Myocyte (in vitro differentiated cells): ENCODE measurements at regions not wholly inside any gene's neighbourhood (a gene's known extent, or its start where the extent isn't known, plus 50 kb on each side); places are given as distances from the start of the nearest gene placed in this dataset.

Experiments
- DNase-seq: peaks from one replicate; pipeline ENCODE4 v3.0.0-alpha.2; 2012; ENCODE audit warnings: low read depth

GRCh38 chr14:53896726-53897125 lies 59.9 kb downstream of the BMP4 start:
- DNase-seq, result no peak

GRCh38 chr14:53894456-53894855 lies 62.2 kb downstream of the BMP4 start:
- DNase-seq, result peak; percentile 77

- DNase-seq, result no peak
Measured at GRCh38 chr14:53893374-53893773, 63.3 kb downstream of the BMP4 start.

DNA sequence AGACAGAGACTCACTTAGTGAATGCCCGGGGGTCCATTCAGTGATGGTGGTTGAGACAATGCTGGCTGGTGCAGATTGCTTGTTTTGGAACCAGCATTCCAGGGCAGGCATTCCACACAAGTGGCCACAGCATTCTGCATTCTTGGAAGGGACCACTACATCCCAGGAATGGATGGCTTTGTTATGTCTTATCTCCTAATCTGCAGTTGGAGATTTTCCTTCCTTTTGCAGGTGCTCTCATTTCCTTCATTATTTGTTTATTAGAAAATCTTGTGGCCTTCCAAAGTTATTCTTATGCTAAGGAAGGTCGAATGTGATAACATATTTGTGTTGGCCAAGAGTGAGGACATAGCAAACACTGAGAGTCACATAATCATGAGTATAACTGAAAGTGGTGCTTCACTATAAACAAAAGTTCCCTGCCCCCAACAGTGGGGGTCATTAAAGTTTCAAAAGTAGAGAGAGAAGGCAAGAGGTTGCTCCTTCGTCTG lies 66.0 kb downstream of the BMP4 start:
- DNase-seq, result peak; percentile 53

- no peak for DNase-seq
Measured at GRCh38 chr14:53888535-53889386, 67.9 kb downstream of the BMP4 start.

GRCh38 chr14:53885136-53885640 lies 71.4 kb downstream of the BMP4 start:
- DNase-seq, result no peak

- DNase-seq, result no peak
Measured at GRCh38 chr14:53884601-53885000, 72.0 kb downstream of the BMP4 start.

- no peak for DNase-seq
Measured at GRCh38 chr14:53883739-53884138, 72.9 kb downstream of the BMP4 start.

DNA sequence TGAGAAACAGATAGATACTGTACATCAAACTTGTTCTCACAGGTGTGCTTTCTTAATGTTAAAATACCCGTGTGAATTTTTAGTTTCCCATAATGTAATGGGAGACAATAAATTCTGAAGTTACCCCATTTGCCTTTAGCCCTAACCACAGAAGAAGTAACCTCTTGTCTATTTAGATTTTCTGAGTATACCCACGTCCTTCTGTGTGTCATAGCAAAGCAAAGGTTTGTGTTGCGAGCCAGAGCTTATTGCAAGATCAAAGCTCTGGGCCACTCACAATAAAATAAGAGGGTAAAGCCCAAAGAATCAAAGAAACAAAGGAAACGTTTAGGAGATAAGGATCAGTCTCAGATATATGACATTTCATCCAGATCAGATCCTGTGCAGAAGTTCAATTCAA lies 73.9 kb downstream of the BMP4 start:
- DNase-seq, result no peak

- DNase-seq, result no peak
Measured at GRCh38 chr14:53881921-53882320, 74.7 kb downstream of the BMP4 start.

DNA sequence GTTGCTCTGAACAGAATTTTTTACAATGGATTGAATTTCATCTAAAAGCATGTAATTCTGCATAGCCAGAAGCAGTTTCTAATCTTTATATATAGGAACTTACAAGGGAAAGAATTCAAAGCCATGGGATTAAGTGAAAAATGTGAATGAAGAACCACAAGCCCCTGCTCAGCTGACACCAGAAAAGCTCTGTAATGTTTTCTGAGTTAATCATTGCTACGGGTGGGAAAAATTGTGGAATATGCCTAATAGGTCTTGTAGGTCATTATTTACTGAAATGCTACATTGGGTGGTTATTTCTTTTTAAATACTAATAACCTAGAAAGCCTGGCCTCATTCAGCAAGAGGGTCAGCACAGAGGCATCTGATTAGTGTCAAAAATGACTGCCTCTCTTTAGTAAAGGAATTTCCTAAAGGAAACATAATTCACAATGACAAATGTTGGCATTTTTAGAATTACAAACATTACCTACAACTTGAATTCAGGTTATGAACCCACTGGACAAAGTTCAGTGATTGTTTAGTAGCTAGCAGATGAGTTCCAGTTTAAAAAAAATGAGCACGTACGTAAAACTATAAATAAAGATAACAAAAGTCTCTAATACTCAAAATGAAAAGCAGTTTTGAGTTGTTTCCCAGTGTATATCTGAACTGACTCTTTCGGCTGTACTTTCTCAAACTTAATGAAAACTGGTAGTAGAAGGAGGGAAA lies 75.3 kb downstream of the BMP4 start:
- DNase-seq, result peak; percentile 77

DNA sequence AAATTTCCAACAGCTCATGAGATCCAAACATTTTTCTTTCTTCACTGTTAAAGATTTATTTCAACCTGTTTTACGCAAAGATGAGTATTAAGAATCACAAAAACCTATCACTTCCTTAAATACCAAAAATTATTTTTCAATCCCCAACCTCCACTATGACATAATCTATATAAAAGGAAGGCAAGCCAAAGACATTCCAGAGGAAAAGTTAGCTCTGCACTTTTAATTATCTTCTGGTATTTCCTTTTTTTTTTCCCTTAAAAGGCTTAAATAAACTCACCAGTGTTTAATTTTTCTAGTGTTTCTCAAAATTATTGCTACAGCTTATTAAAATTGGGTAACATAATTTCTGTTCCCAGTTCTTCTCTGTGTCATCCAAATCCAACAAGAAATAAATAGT lies 75.9 kb downstream of the BMP4 start:
- DNase-seq, result no peak

DNA sequence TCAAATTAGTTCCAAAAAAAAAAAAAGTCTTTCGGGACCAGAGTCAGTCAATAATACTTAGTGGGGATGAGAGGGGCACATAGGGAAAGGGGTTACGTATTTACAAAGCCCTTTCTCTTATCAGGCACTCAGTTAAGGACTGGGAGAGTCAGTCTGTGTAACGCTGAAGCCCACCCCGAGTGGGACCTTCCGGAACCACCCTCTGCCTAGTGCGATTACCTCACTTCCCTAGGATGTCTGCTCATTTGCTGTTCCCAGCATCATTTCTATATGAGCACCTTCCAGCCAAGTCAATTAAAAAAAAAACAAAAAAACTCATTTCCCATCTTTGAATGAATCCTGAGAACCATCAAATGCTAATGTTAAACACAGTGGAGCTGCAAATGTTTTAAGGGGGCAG lies 76.9 kb downstream of the BMP4 start:
- DNase-seq, result no peak

DNA sequence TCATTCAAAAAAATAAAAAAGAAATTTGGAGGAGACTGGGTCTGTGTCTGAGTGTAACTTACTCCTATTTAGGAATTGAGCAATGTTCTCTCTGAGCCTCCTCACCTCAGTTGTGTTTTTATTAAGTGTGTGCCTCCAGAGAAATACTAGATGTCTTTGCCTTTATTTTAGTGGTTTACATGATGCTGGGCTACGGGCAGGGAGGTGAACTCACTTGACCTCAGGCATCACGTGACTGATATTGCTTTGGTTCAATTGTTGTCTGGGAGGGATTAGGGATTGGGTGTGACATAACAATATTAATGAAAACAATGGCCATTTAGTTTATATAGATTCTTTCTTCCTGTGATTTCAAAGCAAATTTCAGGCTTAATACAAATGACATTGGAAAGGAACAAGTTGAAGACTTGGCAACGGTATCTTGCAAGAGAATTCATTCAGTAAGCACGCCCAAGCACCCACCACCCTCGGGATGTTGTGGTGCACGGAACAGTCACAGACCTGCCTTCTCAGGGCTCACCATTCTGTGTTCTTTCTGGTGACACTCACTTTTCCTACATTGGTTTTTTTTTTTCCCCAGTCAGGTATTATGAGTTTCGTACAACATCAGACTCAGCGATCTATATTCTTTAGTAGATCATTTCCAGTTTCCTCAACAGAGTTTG lies 77.5 kb downstream of the BMP4 start:
- DNase-seq, result no peak

GRCh38 chr14:53875324-53875897 lies 81.2 kb downstream of the BMP4 start:
- DNase-seq, result no peak

- no peak for DNase-seq
Measured at GRCh38 chr14:53874704-53875103, 81.9 kb downstream of the BMP4 start.

DNA sequence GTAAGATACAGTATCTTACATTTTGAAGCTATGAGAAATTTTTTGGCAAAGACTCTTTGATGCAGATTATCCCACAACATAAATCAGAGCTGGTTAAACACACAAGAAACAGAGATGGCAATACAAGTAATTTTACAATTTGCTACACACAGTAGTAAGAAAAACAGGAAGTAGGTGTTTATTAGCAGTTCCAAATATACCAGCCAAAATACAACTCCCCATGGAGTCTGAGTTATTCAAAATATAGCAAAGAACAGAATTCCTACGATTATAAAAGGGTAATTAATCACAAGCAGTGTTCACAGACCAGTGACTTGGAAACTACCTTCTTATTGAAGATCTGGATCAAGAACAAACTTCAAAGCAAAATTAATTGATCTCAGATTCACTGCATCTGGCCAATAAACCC lies 83.9 kb downstream of the BMP4 start:
- DNase-seq, result no peak

GRCh38 chr14:53871951-53872350 lies 84.7 kb downstream of the BMP4 start:
- DNase-seq, result no peak

DNA sequence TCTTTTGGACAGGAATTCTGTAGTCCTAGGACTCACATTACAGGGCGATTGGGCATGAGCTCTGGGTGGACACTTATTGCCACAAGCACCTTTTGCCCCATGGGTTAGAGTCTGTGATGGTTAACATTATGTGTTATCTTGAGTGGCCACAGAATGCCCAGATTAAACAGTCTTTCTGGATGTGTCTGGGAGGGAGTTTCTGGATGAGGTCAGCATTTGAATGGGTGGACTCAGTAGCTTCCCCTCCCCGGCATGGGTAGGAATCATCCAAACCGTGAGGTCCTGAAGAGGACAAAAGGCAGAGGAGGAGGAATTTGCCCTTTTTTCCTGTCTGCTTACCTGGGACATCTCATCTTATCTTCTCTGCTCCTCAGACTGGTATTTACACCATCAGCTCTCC lies 85.6 kb downstream of the BMP4 start:
- DNase-seq, result no peak

DNA sequence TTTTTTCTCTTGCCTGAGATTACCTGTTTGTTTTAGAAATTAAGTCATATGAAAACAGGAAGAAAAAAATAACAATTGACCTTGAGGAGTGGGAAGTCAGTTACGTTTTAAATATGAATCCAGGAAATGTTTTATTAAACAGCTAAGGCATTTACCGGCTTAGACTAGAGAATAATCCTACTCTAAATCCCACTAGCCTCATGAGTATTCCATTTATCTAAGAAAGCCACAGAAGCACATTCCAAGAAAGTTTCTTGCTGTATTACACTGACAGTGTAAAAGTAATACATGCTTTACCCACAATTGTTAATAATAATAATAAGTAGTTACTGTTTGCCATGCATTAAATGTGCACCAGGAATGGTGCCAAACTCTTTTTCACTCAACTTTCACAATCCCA lies 90.9 kb downstream of the BMP4 start:
- DNase-seq, result peak; percentile 17

DNA sequence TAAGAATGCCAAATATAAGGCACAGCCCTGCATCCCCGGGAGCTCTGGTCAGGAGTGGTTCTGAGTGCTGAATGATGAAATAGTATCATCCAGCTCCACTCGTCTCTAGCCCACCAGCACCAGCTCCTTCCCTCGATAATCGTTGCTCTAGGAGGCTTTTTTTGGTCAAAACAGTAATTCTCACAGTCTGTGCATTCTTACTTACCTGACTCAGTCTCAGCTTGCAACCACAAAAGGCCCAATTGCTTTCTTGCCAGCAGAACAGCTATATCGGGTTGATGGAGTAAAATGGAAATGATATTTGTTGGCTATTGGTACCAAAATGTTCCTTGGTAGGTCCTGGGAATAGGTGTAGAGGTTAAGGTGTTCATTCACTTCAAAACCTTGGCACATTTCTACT lies 94.8 kb downstream of the BMP4 start:
- DNase-seq, result no peak

DNA sequence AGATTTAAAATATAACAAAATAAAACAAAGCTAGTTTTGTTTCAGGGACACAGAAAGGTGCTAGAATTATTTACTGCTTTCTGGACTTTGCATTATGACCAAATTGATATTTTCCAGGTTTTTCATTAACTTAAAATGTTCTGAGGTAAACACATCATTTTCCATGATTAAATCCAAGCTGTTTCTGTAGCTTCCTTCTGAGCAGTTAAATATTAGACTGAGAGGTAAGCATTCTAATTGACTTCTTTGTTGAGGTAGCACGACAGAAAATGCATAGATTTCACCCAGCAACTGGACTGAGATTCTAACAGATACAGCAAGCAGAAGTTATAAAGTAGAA lies 98.3 kb downstream of the BMP4 start:
- no peak for DNase-seq
